DMS153 treated with DMSO at 0.1 percent for 48 hours (cell line): ENCODE measurements at regions not wholly inside any gene's neighbourhood (a gene's known extent, or its start where the extent isn't known, plus 50 kb on each side); places are given as distances from the start of the nearest gene placed in this dataset.

Source experiments
- DNase-seq: peaks from one replicate; lab custom pipeline; 2025; ENCODE audit not compliant: unreplicated experiment; lab: John Stamatoyannopoulos, UW

GRCh38 chr16:73887911-73888310 is 408.7 kb upstream of the PSMD7 start:
- DNase-seq = no peak

- DNase-seq = no peak
These were observed 410.2 kb upstream of the PSMD7 start for GRCh38 chr16:73886426-73886825.

GRCh38 chr16:73885319-73885718 is 411.3 kb upstream of the PSMD7 start:
- no peak for DNase-seq

DNA sequence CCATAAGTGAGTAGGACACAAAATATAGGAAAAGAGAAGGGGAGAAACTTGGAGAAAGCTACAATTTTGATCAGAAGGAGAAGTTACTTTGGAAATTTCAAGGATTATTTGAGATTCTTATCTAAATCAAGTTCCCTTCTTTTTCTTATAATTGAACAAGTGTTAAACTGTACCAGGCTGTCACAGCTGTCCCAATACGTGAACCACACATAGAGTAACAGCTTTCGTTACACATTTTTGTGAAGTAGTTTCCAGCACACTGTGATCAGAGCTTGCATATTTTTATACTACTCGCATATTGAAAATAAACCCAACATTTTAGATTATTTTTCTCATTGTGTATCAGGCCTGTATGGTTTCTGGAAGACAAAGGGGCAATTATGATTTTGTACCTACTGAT is 412.8 kb upstream of the PSMD7 start:
- no peak for DNase-seq

DNA sequence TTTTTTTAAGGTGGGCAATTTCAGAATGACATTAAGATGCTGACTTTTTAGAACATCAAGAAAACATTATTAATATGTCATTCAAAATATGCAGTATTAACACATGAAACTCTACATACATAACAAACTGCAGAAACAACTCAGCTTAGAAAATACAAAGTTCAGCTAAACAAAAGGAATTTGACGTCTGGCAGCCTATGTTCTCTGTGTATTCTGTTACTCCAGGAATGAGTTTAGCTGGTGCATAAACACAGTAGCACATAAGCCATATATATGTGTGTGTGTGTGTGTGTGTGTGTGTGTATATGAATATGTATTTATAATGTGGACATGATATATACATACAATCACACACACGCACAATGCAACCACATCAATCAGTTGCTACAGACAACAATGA is 413.5 kb upstream of the PSMD7 start:
- DNase-seq = no peak

DNA sequence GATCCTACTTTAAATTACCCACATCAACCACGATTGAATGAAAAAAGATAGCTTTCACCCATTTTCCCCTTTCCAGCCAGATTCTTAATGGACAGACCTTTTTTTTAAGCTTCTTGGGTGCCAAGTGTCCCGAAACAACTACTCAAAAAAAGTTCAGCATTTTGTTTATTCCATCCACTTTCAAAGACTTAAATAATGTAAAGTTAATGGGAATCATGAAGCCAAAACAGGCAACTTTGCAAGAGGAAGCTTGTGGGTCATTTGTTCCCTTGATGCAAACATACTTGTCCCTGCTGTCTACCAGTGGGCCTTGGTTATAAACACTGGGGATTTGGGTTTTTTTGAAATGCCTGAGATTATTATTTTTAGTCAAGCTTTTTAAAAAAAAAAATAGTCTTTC is 414.0 kb upstream of the PSMD7 start:
- DNase-seq = no peak

DNA sequence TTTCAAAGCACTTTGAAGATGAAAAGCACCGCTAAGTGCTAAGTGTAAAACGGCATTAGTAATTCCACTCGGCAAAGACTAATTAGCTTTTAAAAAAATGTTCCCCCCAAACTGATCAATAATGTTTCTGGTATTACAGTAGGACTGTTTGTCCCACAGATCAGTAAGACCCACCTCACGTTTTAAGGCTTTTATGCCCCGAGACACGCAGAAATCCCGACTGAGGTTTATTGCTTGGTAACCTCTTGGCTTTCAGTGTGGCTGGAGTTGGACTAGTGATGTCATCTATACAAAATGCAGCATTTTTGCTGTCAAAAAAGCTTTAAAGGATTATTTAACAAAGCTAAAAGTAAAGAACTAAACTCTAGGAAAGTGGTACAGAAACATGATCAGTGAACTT is 414.6 kb upstream of the PSMD7 start:
- no peak for DNase-seq

DNA sequence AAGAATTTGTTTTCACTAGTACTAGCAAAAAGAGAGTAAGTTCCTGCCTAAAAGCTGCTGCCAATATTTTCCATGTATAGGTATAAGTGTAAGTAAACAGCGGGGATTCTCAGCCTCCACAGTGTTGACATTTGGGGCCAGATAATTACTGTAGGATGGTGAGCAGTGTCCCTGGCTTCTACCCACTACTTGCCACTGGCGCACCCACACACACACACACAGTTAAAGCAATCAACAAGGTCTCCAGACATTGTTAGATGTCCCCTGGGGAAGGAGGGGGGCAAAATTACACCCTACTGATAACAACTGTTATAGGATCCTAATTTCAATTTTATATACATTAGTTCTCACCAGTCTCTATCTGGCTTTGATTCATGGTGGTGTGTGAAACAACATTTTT is 417.0 kb upstream of the PSMD7 start:
- DNase-seq = no peak

- peak; percentile 54 for DNase-seq
These were observed 418.0 kb upstream of the PSMD7 start for GRCh38 chr16:73878611-73879010.

DNA sequence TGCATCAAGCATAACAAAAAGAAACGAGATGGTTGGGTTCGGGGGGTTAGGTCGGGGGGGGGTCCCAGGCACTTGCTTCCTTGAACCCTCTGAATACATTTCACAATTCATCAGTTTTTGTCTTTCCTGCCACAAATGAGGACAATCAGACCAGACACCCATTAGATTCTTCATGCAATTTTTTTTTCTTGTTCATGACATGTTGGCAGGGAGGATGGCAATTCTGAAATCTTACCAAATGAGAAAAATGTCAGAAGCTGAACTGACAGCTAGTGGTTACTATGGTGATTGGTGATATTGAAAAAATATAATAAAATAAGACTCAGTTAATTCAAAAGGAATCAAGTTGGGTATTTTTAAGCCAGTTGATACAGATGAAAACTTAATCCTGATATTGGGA is 419.5 kb upstream of the PSMD7 start:
- no peak for DNase-seq

DNA sequence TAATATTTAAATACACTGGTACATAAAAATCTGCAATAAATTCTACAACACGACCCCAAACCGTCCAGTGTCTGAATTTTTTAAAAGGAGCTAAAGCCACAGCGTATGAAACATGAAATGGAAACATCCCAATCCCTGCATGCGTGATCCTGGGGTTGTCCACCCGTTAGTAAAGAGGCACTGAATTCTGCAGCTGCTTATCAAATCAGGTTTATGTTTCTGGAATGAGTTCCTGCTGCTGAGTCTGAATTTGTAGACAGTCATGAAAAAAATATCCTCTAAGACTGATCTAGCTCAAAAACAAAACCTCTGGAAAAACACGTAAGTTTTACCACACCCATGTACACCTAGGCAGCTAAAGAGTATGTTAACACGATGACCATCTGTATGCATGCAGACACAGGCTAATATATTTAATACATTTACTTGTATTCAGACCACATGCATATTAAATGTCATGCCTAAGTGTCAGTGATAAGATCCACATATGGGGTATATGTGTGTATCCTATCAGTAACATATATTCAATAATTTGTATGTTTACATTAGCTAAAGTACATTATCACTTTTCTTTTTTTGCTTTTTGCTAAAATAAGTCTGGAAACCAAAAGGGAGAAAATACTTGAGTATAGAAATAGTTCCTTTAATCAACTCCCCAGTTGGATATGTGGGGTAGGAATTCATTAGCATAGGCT is 420.5 kb upstream of the PSMD7 start:
- DNase-seq = no peak

DNA sequence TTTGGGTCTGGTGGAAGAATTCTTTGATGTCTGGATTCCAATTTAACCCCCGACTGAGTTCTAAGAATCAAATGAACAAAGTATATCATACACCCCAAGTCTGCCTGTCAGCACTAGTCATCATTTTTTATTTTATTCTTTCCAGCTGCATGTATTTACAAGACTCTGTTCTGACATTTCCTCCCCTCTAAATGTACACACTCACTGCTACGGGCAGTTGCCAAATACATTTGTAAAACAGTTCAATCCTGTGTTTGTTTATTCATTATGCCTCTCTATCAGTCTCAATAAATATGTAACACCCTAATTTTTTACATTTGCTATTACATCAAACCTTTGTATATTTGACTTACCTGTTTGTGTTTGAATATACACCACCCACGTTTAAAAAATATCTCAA is 422.3 kb upstream of the PSMD7 start:
- no peak for DNase-seq

GRCh38 chr16:73873643-73874042 is 423.0 kb upstream of the PSMD7 start:
- no peak for DNase-seq

- DNase-seq = no peak
These were observed 423.8 kb upstream of the PSMD7 start for GRCh38 chr16:73872856-73873255.

- DNase-seq = no peak
These were observed 425.4 kb upstream of the PSMD7 start for GRCh38 chr16:73871088-73871733.

DNA sequence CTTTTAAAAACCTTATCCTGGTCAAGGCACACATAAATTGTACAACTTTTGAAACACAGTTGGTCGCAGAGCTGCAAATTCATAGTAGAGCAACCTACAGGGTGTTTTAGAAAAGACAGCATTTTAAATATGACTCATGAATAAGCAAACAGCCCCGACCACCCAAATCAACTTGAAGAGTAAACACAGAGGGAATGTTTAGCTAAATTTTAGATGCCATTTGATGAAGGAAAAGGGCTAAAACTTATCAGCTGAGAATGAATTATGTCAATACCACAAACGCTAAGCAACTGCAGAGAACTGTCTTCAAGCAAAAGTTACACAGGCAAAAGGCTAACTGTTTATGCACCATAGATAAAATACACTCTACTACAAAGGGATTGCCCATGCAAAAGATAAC is 427.5 kb upstream of the PSMD7 start:
- no peak for DNase-seq

DNA sequence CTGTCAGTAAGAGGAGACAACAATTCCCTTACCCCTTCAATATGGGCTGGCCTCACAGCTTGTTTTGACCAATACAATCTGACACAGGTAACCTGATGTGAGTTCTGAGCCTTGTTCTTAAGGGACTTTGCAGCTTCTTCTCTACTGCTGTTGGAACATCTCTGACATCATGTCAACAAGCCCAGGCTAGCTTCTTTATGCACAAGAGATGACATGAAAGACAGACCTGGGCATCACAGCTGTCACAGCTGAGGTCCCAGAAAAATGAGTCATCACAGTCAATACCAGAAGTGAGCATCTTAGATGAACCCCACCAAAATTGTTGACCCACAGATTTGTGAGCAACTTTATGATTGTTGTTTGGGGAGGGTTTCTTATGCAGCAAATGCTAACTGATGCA is 431.7 kb upstream of the PSMD7 start:
- DNase-seq = no peak

DNA sequence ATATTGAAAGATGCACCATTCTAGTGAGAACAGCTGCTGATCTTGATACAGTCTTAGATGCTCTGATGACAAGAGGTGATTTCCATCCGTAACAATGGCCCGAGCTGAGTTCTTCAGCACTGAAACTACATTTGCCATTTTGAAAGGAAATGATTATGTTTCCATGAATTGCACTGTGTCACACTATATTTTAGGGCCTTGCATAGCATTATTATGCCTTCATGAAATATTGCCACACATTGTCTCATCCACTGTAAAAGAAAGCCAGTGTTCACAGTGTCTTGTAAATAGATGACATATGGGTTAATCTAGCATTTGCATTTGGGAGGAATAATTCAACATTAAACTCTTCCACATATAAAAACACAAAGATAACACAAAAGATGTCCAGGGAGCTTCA is 438.3 kb upstream of the PSMD7 start:
- no peak for DNase-seq

- no peak for DNase-seq
These were observed 442.6 kb upstream of the PSMD7 start for GRCh38 chr16:73853968-73854367.

DNA sequence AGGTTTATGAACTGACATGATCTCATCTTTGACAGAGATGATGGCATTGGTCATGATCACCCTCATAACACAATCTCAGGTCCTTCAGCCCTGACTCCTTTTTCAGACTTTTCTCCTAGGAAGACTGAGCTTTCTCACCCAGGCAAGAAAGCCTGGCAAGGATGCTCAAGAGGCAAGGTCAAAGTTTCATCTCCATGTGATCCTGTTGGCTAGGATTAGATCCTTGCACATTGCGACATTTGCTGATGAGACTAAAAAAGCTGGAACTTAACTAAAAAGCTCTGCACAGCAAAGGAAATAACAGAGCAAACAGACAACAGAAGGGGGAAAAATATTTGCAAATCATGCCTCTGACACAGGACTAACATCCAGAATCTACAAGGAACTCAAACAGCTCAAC is 444.1 kb upstream of the PSMD7 start:
- DNase-seq = no peak

- no peak for DNase-seq
These were observed 447.6 kb upstream of the PSMD7 start for GRCh38 chr16:73848993-73849392.

- no peak for DNase-seq
These were observed 449.5 kb upstream of the PSMD7 start for GRCh38 chr16:73847090-73847489.

- no peak for DNase-seq
These were observed 450.3 kb upstream of the PSMD7 start for GRCh38 chr16:73846356-73846755.
